HG02885 (cell line): ENCODE measurements at regions not wholly inside any gene's neighbourhood (a gene's known extent, or its start where the extent isn't known, plus 50 kb on each side); places are given as distances from the start of the nearest gene placed in this dataset.

Source experiments
- ATAC-seq: cut with Tn5 transposase; IDR thresholded peaks from one replicate; pipeline ENCODE4 v1.9.1; 2021; ENCODE audit warnings: mild to moderate bottlenecking; ENCODE audit not compliant: unreplicated experiment, poor library complexity

GRCh38 chr2:79210274-79210917, 50.8 kb upstream of the REG3A start:
- ATAC-seq: no peak
